ENCODE measurements at regions not wholly inside any gene's neighbourhood (a gene's known extent, or its start where the extent isn't known, plus 50 kb on each side); places are given as distances from the start of the nearest gene placed in this dataset.

GRCh38 chr2:234422273-234422732 lies 74.6 kb downstream of the ARL4C start:
- no peak for TF ChIP-seq CTCF (conservative IDR thresholded peaks at IDR 0.05; ENCODE audit: low read depth, low read length)
- TF ChIP-seq EZH2 (IDR thresholded peaks at IDR 0.05; ENCODE audit: borderline replicate concordance, low read depth, low read length, poor library complexity, severe bottlenecking): no peak
